HG03103 (cell line): ENCODE measurements at regions not wholly inside any gene's neighbourhood (a gene's known extent, or its start where the extent isn't known, plus 50 kb on each side); places are given as distances from the start of the nearest gene placed in this dataset.
A peak's percentile ranks its signal among the peaks of the same experiment; 100 is the strongest.
"Not testable (repeated sequence)": the region's sequence is repeated elsewhere in the genome, so short reads cannot be mapped to it uniquely, and the experiment has no call there.

Source experiments
- ATAC-seq: cut with Tn5 transposase; IDR thresholded peaks from one replicate; pipeline ENCODE4 v1.9.1; 2021; ENCODE audit warnings: low read depth; ENCODE audit not compliant: unreplicated experiment

GRCh38 chr4:127250577-127250976 lies 382.2 kb upstream of the INTU start:
- ATAC-seq = no peak

DNA sequence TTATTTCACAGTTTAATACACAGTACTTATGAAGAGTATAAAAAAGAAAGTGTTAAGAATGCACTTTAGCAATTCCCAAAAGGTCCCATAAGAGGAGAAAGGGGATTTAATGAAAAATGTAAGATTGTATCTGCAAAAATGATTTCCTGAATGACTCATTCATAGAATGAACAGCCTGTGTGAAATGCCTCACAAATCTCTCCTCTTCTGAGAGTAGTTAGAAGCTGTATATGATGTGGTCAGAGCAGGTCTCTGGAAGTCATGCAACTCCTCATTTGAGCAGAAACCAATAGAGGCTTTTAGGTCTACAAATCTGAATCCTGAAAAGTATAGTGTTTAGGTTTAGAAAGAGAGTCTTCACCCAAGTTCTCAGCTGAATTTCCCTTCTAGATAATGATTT lies 381.3 kb upstream of the INTU start:
- ATAC-seq = peak; percentile 68

- no peak for ATAC-seq
These were observed 376.3 kb upstream of the INTU start for GRCh38 chr4:127256500-127256899.

DNA sequence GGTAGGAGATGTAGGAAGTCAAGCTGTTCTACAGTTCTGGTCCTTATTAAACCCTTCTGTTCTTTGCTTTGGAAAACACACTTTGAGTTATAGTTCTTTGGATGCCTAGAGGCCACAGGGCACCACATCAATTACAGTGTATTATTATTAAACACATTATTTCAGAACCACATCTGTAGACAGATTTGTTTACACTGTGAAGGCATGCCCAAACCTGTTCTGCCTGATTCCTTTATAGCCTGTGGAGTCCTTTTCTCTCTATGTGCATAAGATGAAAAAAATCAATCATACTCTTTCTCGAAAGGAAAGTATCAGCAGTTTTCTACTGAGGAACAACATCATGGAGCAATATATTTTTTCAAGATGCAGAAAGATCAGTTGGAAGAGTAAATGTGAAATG lies 371.3 kb upstream of the INTU start:
- no peak for ATAC-seq

DNA sequence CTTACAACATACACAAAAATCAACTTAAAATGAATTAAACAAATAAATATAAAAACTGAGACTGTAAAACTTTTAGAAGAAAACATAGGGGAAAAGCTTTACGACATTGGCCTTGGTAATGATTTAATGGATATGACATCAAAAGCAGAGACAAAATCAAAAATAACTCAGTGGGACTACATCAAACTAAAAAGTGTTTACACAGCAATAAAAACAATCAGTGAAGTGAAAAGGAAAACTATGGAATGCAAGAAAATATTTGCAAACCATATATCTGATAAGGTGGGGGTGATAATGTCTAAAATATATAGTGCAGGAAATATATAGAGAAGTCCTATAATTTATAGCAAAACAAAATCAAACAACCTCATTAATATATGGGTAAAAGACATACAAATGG lies 364.4 kb upstream of the INTU start:
- ATAC-seq = no peak

GRCh38 chr4:127277023-127277422 lies 355.7 kb upstream of the INTU start:
- not testable (repeated sequence) for ATAC-seq

DNA sequence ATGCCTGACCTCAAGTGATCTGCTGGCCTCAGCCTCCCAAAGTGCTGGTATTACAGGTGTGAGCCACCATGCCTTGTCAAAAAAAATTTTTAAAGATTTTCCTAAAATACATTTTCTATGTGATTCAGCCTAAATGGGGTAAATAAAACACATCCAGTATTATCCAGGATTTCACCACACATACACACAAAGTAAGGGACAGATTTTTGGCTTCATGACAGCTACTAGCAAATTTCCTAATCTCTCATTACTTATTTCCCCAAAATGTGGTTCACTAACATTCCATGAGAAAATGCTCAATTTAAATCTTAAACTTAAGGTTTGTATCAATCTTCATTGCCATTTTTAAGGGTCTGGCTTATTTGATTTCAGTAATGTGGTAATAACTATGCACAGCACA lies 348.5 kb upstream of the INTU start:
- no peak for ATAC-seq

- ATAC-seq = no peak
These were observed 341.4 kb upstream of the INTU start for GRCh38 chr4:127291316-127291715.

DNA sequence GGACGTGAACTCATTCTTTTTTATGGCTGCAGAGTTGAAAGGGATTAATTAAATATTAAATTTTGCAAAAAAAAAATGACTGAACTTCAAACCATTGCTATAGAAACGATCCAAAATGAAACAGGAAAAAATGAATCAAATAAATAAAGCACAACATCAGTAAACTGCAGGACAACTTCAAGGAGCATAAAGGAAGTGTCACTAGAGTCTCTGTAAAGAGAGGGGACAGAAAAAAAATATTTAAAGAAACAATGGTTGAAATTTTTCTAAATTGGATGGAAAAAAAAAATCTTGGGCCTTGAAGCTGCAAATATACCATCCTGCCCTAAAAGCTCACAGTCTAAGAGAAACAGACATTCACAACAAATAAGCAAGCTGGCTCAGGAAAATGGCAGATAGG lies 339.3 kb upstream of the INTU start:
- ATAC-seq = no peak

- ATAC-seq = no peak
These were observed 328.4 kb upstream of the INTU start for GRCh38 chr4:127304356-127304755.

DNA sequence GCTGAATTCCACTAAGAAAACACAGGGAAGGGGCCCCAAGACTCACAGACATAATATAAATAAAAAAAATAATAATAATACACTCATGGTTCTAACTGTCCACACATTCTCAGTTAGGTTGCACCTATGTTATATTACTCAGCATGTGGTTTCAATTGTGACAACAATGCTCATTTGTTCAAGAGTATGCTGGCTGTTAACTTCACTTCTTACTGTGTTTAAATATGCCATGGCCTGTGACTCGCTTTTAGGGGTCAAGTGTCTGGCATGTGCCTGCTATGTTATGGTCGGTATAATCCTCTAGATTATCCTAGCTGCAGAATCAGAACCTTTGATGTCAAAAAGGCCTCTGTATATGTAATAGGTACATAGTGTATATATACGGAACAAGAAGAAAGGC lies 324.8 kb upstream of the INTU start:
- no peak for ATAC-seq

- ATAC-seq = no peak
These were observed 323.2 kb upstream of the INTU start for GRCh38 chr4:127309369-127310102.

- ATAC-seq = no peak
These were observed 321.4 kb upstream of the INTU start for GRCh38 chr4:127311371-127311770.

- ATAC-seq = no peak
These were observed 320.8 kb upstream of the INTU start for GRCh38 chr4:127311924-127312323.

DNA sequence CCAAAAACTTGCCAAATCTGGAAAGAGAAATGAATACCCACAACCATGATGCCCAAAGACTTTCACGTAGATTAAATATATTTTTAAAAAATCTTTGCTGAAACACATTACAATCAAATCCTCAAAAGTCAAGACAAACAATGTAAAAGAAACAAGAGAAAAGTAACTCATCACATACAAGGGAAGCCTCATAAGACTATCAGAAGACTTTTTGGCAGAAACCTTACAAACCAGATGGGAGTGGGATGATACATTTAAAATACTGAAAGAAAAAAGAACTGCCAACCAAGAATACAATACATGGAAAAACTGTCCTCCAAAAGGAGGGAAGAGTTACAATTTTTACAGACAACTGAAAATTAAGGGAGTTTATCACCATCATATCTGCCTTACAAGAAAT lies 319.0 kb upstream of the INTU start:
- no peak for ATAC-seq

- no peak for ATAC-seq
These were observed 305.3 kb upstream of the INTU start for GRCh38 chr4:127327491-127327890.

DNA sequence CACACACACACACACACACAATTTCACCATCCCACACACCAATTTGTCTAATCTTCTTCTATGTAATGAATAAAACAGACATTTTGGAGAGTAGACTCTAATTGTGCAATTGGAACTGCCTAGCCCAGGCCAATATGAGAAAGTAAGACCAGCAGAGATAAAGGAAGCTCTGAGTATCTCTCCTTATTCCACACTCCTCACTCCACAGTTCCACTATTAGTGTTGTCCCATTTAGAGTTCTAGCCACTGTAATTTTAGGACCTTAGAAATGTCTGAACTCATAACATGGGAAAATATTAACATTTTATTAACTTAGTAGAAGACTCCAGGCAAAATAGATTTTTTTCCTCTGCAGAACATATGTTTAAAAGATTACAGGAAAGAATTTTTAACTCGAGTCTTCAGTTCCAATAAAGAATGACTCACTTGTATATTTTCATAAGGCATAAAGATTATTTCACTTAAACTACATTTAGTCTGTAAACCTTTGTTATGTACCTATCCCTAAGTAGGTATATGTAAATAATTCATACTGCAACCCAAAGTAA lies 297.6 kb upstream of the INTU start:
- ATAC-seq = no peak

DNA sequence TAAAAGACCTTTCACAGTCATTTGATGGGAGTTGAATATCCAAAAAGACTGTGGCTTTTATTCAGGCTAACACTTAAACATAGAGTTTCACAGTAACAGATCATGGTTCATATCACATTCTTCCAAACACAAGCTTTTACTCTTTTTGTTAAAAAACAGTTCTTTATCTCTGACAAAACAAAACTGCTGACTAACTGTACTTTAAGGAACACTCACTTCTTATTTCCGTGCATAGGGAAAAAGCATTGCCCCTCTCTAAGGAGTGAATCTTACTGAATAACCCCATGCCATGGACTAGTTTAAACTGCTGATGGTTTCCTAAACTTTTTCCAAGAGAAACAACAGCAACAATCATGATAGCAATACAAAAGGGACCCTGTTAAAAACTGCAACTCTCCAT lies 297.0 kb upstream of the INTU start:
- ATAC-seq = no peak

- not testable (repeated sequence) for ATAC-seq
These were observed 289.6 kb upstream of the INTU start for GRCh38 chr4:127343123-127343522.

- no peak for ATAC-seq
These were observed 288.7 kb upstream of the INTU start for GRCh38 chr4:127344071-127344470.

DNA sequence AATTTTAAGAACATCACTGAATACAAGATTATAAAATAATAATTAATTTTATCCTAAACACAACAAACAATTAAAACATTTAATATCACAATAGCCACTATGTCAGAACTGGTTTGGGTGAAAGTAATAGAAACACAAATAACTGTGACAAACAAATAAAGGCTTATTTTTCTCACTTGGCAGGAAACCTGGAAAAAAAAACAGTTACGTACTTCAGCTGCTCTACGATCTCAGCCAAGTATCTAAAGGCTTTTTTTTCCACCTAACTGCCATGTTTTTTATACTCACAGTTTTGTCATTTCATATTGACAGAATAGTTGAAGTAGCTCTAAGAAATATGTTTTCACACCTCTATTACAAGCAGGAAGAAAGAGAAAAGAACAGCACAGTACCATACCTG lies 284.8 kb upstream of the INTU start:
- no peak for ATAC-seq

DNA sequence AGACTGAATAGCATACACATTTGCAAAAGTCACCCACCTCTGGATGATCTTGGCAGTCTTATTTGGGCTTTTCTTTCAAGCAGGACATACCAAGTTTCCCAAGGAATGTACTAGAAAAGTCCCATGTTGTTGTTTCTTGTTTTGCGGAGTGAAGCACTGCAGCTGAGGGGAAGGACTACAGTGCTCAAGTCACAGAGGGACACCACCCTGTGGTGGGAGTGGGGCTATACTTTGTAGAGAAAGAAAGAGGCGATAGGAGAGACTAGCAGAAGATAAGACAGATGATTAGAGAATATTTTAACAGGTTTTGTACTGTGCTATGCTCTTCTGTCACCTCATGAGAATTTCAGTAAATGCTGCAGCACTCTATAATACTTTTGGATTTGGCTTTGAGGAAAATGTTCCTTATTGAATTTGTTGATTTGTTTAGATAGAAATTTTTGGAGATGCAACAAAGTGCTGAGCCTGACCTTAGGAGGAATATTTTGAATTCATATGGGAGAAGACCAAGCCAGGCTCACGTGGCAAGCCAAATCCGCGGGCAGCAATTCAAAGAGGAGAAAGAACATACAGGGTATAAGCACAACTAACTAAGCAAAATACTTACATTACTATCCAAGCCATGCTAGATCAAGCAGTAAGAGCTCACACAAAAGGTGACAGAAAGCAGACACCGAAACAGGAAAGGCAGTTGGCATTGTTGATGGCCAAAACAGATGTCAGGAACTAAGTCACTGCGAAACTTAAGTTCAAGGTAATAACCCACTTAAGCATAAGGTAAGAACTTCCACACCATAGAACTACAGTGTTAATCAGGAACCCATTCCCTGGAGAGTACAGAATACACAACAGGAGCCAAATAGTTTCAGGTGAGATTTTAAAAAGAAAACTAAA lies 280.3 kb upstream of the INTU start:
- ATAC-seq = no peak
